Activated CD8-positive, alpha-beta memory T cell treated with anti-CD3 and anti-CD28 coated beads for 24 hours (primary cell): ENCODE measurements at regions not wholly inside any gene's neighbourhood (a gene's known extent, or its start where the extent isn't known, plus 50 kb on each side); places are given as distances from the start of the nearest gene placed in this dataset.
A peak's percentile ranks its signal among the peaks of the same experiment; 100 is the strongest.
"Not testable (repeated sequence)": the region's sequence is repeated elsewhere in the genome, so short reads cannot be mapped to it uniquely, and the experiment has no call there.

ENCODE experiments used
- DNase-seq: peaks from one replicate; pipeline ENCODE4 v3.0.0-alpha.2; 2020

DNA sequence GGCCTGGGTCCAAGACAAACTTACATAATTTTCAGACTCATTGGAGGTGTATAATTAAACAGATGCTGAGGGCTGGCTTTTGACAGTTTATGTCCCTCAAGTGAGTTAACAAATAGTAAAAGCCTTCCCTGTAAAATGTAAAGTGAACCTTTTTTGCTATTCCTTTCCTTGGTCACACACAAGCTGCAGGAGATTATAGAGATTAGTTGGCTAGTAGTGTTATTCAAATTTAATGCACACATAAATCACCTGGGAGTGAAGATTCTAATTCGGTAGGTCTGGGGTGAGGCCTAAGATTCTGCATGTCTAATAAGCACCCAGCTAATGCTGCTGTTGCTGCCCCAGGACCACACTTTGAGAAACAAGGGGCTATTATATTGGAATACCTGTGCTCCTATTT is 206.2 kb upstream of the SSTR1 start:
- no peak for DNase-seq

DNA sequence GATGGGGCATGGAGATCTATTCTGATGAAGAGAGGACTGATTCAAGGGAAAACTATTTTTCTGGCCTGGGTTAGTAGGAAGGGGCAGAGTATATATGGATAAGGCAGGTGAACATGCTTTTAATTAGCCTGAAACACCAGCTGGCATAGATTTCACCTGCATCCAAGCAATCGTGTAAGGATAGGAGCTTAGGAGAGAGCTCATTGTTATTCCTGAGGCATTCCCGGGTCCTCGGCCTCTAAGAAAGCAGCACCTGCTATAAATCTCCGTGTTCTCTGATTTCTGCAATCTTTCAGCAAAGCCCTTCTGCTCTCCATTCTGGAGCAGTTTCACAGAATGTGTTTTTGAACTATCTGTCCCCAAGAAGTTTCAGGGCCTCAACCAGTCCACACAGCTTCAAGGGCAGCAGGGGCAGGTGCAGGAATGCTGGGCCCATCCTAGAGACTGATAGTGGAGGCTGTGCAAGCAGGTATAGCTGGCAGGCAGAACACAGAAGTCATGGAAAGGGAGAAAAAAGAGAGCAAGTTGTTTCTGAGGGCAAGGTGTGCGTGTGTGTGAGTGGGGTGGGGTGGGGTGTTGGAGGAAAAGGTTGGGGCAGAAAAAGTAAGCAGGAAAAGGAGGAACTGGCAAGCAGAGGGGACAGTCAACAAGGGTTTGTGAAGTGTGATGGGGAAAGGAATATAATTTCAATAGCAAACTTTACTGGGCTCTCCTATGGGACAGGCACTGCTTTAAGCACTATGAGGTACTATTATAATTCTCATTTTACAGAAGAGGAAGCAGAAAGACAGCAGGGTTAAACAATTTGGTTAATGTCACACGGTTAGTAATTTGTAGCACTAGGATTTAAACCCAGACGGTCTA is 203.7 kb upstream of the SSTR1 start:
- no peak for DNase-seq

DNA sequence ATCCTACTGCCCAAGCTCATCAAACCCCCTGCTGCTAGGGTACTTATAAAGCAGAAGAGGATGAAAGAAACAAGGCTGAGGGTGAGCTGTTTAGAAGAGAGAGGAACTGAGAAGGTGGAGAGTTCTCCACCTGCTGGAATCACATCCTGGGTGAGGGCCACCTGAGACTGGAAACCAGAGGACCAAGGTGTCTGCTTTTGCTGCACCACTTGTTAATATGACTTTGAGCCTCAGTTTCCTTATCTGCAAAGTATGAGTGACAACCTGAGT is 203.2 kb upstream of the SSTR1 start:
- no peak for DNase-seq

DNA sequence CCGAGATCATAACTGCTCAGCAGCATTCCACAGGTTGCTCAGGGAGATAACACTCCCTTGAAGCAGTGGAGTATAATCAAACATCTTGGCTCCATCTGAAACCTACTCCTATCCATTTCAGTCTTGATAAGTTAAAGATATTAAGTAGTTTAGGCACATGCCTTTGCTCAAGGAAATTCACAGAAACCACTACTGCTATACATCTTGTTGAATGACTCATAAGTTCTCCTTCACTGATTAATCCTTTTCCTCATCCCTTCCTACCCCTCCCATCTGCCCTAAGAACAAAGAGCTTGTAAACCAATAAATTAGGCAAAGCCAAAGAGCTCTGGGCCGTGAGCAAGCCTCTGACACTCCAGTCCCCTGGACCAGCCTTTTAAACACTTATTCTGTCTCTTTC is 196.5 kb upstream of the SSTR1 start:
- DNase-seq, result not testable (repeated sequence)

DNA sequence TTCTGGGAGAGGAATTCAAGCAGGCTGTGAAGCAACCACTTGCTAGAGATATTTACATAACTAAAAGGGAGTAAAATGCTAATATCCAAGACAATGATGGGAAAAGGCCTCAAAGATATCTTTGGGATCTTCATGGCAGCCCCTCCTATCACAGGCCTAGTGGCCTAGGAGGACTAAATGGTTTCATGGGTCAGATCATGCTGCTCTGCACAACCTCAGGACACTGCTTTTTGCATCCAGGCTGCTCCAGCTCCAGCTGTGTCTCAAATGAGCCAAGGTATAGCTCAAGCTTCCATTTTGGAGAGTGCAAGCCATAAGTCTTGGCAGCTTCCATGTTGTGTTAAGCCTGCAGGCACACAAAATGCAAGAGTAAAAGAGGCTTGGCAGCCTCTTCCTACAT is 195.6 kb upstream of the SSTR1 start:
- no peak for DNase-seq

DNA sequence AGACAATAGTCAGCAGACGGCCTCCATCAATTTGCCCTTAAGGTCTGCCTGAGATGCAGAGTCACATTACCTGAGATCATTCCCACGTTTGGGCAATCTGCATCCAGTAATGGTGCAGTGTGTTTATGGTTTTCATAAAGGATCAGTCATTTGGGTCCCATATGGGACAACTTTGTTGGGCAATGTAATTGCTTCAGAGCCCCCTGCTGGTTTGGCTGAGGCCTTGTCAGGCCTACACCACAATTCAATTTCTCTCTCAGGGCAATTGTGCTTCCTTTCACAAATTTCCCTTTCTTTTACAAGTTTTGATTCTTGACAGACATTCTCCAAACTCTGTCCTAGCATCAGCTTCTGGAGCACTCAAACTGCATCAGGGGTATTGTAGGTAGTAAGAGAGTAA is 191.2 kb upstream of the SSTR1 start:
- no peak for DNase-seq

DNA sequence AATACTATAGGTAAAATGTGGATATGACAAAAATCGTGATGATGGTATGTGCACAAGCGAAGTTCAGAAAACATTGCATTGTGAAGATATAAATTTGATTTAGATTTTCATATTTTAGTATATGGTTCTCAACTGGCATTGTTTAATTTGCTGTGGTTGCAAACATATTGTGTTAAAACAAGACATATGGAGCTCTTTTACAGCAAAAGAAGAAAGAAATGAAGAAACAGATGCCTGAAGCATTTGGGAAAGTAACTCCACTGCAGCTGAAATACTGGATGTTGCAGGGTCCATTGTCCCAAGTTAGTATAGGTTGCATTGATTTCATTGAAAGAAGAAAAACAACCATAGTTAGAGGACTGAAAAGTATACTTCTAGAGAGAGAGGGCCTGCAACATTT is 185.8 kb upstream of the SSTR1 start:
- no peak for DNase-seq

DNA sequence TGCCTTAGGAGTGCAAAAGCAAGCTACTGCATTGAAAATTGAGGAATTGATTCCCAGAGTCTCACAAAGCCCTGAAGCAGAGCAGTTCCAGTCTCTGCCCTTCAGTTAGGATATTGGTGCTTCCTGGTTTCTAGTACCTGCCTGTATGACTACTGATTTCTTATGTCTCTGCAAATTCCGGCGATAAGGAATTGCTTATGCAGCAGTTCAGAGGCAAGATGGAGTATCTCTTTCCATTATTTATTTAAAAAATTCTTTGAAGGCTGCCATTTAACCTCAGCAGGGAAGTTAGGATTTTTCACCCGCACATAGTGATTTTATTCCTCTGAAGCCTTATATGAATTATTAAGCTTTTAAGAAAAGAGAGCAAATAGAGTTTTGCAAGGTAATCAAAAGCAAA is 184.9 kb upstream of the SSTR1 start:
- no peak for DNase-seq

DNA sequence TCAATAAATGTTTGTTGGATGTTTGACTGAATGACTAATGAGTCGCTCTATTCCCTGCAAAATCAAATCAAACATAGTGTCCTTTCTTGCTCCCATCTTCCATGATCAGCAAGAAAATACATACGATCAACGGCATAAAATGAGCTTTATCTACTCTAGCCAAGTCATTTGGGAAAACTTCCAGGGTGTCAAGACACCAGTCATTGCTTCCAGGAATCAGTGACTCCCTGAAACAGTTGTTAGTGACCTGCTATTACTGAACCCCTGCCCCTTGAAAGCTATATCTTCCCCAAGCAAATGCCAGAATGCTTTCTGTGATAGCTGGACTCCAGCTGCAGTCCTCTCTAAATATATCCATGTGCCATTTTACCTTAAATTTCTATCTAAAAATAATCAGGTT is 169.5 kb upstream of the SSTR1 start:
- no peak for DNase-seq

DNA sequence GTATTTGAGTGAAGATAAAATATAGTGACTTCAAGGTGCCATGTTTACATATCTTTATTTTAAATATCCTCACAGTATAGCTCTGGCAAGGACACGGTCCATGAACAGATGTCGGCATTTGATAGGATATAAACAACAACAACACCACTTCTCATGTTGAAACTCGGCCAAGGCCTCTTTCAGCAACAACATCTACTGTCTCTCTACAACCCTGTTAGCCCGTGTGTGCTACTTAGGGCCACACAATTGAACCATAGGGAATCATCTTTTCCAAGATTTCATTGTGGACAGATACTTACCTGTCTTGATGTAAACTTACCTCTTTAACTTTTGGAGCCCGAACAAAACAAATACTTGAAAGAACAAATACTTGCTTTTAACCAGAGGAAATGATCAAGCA is 168.7 kb upstream of the SSTR1 start:
- no peak for DNase-seq

DNA sequence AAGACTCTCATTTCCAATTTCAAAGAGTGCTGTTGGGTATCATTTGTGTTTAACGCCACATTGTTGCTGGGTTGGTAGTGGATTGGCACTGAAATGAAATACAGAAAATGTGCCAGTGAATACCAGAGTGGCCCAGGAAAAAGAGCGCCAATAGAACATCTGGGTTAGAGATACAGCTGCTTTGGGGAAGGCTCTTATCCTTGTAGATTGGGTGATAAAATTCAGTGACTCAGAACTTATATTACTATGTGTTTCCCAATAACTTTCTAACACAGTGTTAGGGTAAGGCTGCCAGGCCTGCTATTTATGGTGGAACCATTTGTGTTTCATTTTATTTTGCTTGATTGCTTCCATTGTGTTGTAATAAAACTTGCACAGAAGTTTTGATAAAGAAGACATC is 168.2 kb upstream of the SSTR1 start:
- no peak for DNase-seq

DNA sequence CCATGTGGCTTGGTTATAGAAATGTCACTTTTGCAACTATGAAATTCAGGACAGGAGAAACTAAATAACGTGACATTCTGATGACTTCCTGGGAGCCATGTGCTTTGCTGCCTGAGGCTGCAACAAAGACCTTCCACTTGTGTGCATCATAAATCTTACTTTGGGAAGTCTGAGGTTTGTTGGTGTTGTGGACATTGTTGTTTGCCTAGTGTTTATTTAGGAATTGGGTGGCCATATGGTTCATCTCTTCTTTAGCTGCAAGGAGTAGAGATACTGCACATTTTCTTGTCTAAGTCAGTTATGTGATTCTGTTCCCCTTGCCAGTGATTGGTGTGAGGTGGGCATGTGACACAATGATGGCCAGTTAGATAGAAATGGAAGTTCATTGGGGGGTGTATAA is 167.3 kb upstream of the SSTR1 start:
- no peak for DNase-seq

DNA sequence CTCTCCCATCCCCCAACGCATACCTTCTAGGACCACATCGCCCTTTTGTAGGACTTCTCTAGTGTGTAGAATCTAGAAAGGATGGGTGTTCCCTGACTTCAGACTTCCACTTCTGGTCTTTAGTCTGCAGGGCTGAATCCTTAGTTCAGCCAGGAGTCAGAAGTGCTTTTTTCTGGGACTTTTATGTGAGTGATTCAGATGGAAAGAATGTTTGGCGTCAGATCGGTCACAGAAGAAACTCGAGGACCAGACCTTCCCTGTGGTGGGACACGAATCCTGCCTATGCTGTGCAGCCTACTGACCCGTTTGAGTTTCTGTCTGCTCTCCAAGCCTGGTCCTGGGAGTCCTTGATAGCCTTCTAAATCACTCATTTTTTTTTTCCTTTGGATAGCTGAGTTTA is 165.4 kb upstream of the SSTR1 start:
- no peak for DNase-seq

DNA sequence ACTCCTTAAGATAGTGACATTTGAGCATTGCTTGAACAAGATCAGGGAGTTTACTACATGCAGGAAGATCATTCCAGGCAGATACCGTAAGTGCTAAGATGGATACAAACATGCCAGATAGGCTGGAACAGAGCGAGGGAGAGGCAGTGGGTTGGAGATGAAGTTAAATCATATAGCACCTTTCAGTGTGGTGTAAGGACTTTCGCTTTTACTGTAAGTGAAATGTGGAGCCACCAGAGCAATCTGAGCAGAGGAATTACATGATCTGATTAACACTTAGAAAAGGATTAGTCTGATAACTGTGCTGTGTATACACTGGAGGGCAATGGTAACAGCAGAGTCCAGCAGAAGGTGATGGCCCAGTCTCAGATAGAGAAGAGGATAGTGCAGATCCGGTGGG is 163.0 kb upstream of the SSTR1 start:
- no peak for DNase-seq

DNA sequence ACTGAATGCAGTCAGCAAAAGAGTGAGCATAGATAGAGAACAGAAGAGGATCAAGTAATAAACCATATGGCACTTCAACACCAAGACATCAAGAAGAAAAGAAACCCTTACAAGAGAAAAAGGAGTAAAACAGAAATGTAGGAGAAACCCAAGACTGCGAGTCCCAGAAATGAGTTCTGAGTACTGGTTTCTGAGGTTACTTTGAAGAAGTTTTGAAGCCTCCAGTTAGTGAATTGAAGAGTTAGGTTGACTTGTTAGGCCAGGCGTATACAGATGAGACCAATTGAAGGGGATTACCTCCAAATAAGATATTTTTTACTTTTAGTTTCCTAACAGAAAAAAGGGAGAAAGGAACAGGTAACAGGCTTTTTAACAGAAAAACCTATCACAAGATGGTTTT is 162.2 kb upstream of the SSTR1 start:
- no peak for DNase-seq

DNA sequence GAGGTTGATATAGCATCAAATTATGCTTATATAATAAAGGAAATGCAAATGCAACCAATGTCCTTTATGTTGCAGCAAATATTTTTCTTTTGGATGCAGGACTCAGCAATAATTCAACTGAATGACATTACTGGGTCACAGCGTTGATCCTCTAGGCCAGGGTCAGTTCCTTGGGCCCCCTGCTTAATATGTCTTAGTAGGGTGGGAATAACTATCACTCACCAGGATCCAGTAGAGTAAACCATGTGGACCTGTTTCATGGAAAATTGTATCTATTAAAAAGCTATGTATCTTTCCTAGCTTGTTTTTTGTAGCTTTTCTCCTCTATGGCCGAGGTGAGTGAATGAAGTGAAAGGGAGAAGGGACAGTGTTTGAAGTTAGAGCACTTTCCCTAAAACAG is 161.5 kb upstream of the SSTR1 start:
- no peak for DNase-seq

DNA sequence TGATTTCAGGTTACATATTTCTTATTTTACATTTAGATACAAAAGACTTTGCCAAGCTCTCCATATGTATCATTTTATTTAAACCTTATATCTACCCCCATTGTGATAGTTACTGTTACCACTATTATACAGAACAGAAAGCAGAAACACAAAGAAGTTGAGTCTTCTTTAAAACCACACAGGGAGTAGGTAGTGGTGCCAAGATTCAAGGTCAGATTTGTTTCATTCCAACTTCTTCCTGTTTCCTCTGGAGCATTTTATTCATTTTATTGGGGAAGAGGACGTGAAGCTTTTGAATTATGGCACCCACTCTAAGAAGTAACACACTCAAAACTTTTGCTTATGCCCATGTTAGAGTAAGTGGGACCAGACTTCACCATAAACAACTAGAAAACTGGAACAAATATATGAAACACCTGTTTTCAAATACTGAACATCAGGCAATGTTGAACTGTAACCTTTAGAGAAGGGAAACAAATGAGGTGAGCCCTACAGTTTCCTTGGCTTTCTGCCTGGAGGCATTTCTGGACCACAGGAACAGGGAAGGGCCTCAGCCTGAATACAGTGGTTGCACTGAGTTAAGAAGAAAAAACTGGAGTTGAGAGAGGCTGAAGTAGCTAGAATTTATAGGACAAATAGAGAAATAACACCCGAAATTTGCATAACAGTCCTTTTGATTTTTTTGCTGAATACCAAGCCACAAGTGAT is 160.4 kb upstream of the SSTR1 start:
- no peak for DNase-seq

DNA sequence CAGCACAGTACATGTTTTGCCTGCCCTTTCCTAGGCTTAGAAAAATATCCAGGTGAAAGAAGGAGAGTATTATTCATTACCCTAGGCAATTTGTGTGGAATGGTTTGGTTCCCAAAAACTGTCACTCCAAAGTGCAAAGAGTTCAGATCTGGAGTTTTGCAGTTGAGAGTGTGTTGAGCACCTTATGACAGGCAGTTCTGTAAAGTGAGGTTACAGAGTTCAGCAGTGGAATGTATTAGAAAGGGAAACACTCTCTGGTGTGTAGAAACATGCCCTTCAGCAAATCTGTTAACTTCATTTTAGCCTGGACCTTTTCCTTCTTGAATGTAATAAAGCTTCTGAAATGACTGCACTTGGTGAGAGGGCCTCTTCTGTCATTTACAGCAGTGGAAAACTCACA is 154.0 kb upstream of the SSTR1 start:
- no peak for DNase-seq

DNA sequence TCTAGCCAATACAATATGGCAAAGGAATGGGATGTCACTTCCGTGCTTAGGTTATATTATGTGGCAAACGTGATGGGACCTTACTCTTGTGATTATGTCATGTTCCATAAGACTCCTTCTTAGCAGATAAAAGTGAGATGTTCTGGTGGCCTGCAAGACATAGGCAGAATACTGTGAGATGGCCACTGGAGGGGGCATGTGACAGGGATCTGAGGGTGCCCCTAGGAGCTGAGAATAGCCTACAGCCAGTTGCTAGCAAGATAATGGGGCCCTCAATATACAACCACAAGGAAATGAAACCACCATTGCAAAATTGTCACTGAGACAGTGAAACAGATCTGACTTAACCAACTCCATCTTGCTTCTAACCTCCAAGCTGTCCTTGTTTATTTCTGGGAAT is 151.4 kb upstream of the SSTR1 start:
- DNase-seq, result no peak

DNA sequence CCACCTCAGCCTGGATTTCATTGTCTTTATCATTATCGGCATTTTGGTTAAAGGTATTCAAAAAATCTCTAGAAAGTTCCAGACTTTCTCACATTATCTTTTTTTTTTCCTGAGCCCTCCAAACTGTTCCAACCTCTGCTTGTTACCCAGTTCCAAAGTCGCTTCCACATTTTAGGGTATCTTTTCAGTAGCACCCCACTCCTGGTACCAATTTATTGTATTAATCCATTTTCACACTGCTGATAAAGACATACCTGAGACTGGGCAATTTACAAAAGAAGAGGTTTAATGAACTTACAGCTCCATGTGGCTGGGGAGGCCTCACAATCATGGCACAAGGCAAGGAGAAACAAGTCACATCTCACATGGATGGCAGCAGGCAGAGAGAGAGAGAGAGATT is 145.5 kb upstream of the SSTR1 start:
- DNase-seq, result not testable (repeated sequence)

DNA sequence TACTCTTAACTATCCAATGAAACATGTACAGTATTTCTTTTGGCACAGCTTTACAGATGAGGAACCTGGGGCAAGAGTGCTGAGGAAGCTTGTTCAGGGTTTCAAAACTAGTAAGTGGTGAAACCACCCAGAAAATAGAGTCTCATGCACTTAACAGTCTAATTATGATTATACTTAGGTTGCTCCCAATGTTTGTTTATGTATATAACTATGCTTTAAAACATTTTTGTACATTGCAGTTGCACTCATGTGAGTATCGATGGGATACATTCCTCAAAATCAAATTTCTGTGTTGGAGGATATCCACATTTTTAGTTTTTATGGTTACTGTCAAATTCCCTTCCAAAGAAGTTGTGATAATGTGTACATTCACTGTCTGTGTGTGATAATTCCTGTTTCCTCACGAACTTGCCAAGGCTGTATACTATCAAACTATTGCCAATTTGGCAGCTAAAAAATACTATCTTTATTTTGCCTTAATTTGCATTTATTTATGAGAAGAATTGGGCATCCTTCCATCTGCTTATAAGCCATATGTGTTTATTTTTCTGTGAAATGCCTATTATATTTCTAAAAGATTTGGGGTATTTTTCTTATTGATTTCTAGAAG is 143.9 kb upstream of the SSTR1 start:
- DNase-seq, result no peak

DNA sequence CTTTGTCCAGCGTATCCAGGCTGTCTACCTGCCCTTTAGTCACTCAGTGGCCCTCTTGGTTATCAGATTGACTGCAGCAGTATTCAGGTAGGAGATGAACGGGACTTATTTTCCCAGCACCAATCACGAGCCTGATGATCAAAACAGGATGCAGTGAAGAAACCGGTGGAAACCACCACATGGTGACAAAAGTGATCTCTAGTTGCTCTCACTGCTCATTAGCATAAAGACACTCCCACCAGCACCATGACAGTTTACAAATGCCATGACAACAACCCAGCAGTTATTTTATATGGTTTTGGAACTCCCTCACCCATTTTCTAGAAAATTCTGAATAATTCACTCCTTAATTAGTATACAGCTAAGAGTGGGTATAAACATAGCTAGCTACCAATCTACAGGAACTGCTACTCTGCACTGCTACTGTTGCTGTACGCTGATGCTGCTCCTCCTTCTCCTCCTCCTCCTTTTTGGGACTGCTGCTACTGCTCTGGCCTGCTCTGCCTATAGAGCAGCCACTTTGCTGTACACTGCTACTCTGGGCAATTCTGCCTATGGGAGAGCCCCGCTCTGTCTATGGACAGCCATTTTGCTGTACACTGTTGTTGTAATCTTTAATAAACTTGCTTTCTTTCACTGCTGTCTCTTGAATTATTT is 142.5 kb upstream of the SSTR1 start:
- peak; percentile 67 for DNase-seq

DNA sequence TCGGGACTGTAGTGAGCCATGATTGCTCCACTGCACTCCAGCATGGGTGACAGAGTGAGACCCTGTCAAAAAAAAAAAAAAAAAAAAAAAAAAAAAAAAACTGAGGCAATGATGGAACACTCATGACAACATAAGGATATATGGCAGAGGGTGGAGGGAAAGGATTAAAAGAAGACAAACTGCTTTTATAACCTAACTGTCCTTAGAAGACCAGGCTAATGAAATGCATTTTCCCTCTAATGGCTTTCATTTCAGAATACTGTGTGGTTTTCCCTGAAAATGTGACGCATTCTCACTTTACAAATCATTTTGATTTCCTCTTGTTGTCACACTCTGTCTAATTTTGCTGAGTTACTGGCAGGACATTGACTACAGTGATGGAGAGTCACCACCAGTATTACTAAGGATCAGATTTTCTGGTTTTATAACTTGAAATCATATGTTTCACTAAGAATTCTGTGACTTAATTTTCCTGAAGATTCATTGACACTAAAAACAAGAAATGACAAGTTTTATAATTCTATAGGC is 137.6 kb upstream of the SSTR1 start:
- DNase-seq, result no peak

DNA sequence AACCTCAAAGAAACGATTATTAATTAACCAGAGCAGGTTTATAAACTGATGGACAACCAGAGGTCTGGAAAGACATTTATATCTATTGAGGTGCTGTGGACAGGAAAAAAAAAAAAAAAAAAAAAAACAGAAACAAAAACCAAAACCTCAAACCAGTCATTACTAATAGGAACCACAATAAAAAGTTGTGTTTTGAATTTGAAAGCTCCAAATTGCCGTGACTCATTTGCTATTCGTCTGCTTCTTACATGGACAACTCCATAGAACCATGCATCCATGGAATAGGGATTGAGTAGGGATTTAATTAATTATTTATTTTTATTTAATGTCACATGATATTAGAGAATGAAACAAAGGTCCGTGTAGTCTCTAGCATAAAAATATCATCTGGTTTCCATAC is 134.1 kb upstream of the SSTR1 start:
- DNase-seq, result no peak
